ENCODE measurements at regions not wholly inside any gene's neighbourhood (a gene's known extent, or its start where the extent isn't known, plus 50 kb on each side); places are given as distances from the start of the nearest gene placed in this dataset.

DNA sequence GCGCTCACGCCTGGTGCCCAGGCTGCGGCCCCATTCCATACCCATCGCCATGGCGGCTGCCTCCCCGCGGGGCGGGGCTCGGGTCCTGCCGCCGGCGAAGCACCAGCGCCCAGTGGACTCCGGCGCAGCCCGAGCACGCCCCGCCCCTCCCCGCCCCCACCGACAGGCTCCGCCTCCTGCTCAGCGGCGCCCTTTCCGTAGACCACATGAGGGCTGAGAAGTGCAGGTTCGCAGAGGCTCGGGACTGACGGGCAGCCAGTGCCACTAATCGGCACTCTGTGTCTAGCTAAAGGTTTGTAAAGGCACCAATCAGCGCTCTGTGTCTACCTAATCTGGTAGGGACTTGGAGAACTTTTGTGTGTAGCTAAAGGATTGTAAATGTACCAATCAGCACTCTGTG is 352.2 kb upstream of the AMELY start:
- TF ChIP-seq, protein P1, sequence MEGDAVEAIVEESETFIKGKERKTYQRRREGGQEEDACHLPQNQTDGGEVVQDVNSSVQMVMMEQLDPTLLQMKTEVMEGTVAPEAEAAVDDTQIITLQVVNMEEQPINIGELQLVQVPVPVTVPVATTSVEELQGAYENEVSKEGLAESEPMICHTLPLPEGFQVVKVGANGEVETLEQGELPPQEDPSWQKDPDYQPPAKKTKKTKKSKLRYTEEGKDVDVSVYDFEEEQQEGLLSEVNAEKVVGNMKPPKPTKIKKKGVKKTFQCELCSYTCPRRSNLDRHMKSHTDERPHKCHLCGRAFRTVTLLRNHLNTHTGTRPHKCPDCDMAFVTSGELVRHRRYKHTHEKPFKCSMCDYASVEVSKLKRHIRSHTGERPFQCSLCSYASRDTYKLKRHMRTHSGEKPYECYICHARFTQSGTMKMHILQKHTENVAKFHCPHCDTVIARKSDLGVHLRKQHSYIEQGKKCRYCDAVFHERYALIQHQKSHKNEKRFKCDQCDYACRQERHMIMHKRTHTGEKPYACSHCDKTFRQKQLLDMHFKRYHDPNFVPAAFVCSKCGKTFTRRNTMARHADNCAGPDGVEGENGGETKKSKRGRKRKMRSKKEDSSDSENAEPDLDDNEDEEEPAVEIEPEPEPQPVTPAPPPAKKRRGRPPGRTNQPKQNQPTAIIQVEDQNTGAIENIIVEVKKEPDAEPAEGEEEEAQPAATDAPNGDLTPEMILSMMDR (IDR thresholded peaks at IDR 0.05; ENCODE audit: borderline replicate concordance, extremely low read depth, low read length, poor library complexity, severe bottlenecking), result no peak
- no peak for TF ChIP-seq EZH2 (IDR thresholded peaks at IDR 0.05; ENCODE audit: borderline replicate concordance, low read depth, low read length, severe bottlenecking)
